ENCODE measurements at regions not wholly inside any gene's neighbourhood (a gene's known extent, or its start where the extent isn't known, plus 50 kb on each side); places are given as distances from the start of the nearest gene placed in this dataset.
A peak's percentile ranks its signal among the peaks of the same experiment; 100 is the strongest.
"Not testable (repeated sequence)": the region's sequence is repeated elsewhere in the genome, so short reads cannot be mapped to it uniquely, and the experiment has no call there.

- not testable (repeated sequence) for DNase-seq
Measured at GRCh38 chr2:33906129-33906528, 307.0 kb upstream of the FAM98A start.

DNA sequence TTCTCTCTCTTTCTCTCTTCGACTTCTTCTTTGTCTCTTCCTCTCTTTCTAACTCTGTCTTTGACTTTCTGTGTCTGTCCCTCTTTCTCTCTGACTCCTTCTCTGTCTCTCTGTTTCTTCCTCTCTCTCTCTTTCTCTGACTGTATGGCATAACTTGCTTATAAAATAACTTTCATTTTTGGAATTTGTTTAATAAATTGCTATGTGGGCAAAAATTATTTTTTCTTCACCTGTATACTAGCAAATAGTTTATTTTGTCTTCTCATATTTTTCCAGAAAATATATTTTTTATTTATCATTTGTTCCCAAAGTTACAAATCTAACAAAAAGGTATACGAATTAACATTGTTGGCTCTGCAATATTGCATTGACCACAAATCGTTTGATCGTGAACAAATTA, 305.7 kb upstream of the FAM98A start:
- DNase-seq = no peak

GRCh38 chr2:33903701-33904100, 304.6 kb upstream of the FAM98A start:
- DNase-seq = no peak

DNA sequence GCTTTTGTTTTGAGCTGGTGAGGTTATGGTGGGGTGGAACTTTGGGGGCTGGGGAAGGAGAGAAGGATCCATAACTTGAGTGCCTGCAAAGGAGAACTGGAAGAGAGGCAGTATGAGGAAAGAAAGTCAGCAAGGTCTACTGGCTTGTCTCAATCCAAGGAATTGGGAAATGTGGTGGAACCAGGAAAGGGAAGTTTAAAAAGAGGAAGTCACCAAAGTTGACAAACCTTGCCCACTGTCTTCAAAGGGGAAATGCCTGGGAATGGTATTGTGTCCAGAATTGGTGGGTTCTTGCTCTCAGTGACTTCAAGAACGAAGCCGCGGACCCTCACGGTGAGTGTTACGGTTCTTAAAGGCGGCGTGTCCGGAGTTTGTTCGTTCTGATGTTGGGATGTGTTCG, 304.1 kb upstream of the FAM98A start:
- DNase-seq = peak; percentile 15 to 55 (median 46)

- no peak for DNase-seq
Measured at GRCh38 chr2:33900610-33901009, 301.5 kb upstream of the FAM98A start.

GRCh38 chr2:33897741-33898140, 298.6 kb upstream of the FAM98A start:
- DNase-seq = peak; percentile 20 to 70 (median 50)

DNA sequence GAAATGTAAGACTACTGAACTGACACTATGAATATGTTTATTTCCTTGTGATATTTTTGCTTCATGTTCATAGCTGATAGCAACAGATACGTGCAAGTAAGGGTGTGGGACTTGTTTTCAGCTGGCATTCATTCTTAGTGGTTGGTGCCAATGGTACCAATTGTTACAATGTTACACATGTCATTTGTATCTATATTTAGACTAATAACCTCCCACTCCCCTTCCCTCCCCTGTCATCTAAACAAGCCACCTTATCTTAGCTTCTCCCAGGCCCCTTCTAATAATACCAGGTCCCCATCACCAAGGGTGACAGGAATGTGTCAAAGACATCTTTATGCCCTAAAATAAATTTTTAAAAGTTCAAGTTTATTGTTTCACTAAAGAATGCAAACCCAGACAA, 294.7 kb upstream of the FAM98A start:
- no peak for DNase-seq

GRCh38 chr2:33891616-33892015, 292.5 kb upstream of the FAM98A start:
- no peak for DNase-seq

GRCh38 chr2:33890686-33891085, 291.6 kb upstream of the FAM98A start:
- DNase-seq = no peak

DNA sequence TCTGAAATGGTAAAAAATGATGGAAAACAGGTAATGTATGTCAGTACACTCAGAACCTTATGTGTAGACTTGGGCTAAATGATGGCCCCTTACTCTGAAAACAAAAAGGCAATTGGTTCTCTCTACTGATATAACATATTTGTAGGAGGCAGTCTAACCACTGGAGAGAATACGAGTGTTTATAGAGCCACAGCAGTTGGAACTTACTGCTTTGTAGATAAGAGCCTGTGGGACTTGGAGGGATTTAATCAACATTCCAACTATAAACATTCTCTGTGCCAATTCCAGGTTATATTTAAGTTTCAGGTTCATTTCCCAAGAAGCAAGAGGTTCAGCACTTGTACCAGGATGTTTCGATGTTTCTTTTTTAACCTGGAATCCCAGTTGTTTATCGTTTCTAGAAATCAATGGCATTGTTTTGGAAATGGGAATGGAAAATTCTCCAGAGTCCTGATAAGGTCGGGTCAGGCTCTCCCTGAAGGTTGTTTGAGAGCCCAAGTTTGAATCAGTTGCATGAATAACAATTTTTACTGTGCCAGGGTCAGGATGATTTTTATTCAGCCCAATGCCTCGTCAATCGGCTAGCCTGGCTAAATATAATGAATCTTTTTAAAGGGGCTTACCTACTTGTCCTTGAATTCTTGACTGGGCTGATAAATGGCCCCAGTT, 278.4 kb upstream of the FAM98A start:
- DNase-seq = no peak

- DNase-seq = peak in 1 of 3 donors; percentile 19
Measured at GRCh38 chr2:33873076-33873605, 274.0 kb upstream of the FAM98A start.

DNA sequence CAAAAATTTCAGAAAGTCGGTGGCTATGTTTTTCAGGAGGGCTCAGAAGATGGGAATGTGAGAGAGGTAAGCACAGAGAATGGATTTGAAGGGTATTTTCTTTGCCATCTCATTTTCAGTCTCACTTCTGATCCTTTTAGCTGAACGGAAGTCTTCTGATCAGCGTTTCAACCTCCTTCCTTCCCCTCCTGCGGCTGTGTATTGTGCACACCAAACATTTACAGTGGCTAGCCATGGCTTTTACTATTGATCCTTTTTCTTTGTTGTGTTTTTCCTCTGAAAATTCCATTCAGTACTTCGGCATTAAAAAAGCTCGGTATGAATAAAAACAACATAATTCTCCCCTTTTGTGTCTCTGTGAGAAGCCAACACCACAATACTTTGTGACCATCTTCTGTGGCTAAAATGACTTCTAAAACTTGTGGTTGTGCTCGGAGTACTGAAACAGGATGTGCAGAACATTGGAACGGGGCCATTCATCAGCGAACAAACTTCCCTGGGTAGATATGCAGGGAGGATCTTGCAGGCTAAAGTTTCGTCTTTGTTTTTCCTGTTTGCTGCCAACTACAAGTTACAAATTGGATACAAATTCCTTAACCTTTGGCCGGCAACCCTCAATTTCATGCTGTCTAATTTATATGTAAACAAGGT, 260.8 kb upstream of the FAM98A start:
- no peak for DNase-seq

DNA sequence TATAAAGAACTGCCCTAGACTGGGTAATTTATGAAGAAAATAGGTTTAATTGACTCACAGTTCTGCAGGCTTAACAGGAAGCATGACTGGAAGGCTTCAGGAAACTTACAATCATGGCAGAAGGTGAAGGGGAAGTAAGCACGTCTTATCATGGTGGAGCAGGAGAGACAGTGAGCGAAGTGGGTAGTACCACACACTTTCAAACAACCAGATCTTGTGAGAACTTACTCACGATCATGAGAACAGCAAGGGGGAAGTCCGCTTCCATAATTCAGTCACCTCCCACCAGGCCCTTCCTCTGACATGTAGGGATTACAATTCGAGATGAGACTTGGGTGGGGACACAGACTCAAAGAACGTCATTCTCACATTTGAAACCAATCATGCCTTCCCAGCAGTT, 260.1 kb upstream of the FAM98A start:
- peak; percentile 7 to 42 (median 12) for DNase-seq

- no peak for DNase-seq
Measured at GRCh38 chr2:33848486-33848885, 249.4 kb upstream of the FAM98A start.

DNA sequence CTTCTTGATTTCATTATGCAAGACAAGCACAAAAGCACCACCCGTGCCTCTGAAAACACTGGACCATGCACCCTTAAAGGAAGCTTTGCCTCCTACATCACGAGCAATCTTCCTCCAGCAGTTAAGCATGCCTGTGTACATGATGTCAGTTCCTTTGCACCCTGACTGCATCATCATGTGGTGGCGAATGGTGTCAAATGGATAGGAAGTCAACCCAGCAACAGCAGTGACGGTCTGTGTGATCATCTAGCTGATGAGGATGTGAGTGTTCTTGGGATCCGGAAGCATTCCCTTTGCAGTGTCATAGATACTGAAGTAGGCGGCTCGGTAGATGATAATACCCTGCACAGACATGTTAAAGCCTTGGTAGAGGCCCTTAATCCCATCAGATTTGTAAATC, 240.7 kb upstream of the FAM98A start:
- DNase-seq = no peak

GRCh38 chr2:33836628-33837027, 237.5 kb upstream of the FAM98A start:
- DNase-seq = no peak

DNA sequence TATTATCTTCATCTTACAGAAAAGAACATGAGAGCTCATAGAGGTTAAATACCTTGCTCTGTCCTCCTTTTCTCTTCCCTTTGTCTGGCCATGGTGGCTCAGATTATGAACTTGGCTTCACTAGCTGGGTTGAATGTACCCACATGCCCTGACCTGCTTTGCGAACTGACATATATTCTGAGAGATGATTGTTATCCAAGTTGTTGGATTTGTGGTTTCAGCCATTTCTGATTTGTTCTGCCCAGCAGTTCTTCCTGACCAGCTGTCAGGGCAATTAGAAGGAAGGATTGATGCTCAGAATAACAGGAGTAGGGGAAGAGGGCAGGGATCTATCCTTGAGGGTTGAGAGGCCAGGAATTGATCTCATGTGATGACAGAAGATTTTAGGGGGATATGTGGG, 236.8 kb upstream of the FAM98A start:
- DNase-seq = no peak

GRCh38 chr2:33822964-33823363, 223.9 kb upstream of the FAM98A start:
- no peak for DNase-seq

- DNase-seq = no peak
Measured at GRCh38 chr2:33812707-33813106, 213.6 kb upstream of the FAM98A start.

- DNase-seq = no peak
Measured at GRCh38 chr2:33810046-33810835, 211.1 kb upstream of the FAM98A start.

- no peak for DNase-seq
Measured at GRCh38 chr2:33806041-33806440, 206.9 kb upstream of the FAM98A start.

DNA sequence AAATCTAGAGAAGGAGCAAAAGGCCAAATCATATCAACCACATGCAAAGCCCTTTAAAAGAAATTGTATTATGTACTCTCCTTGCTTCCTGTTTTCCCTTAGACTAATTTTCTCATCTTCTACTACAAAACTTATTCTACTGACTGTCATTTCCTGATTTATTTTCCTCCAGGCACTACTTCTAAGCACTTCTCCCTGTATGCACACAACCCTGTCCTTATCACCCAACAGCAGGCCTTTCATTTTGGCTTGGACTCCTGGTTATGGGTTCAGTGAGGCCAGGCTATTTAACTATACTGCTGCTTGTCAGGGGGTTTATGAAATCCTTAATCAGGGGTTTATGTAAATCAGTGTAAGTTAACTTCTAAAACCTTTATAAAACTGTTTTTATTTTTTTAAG, 205.1 kb upstream of the FAM98A start:
- DNase-seq = no peak

GRCh38 chr2:33796511-33796910, 197.4 kb upstream of the FAM98A start:
- no peak for DNase-seq

- DNase-seq = no peak
Measured at GRCh38 chr2:33791625-33792024, 192.5 kb upstream of the FAM98A start.
